ENCODE measurements at regions not wholly inside any gene's neighbourhood (a gene's known extent, or its start where the extent isn't known, plus 50 kb on each side); places are given as distances from the start of the nearest gene placed in this dataset.
A peak's percentile ranks its signal among the peaks of the same experiment; 100 is the strongest.

- Histone ChIP-seq H2BK15ac (ENCODE audit: low read depth, low read length) (no peak overlapping the region), H3T11ph (ENCODE audit: low read length) (no peak overlapping the region), H3K27ac (ENCODE audit: insufficient read length, low read depth, low read length) (no peak overlapping the region), H3K27me3 (ENCODE audit: insufficient read depth, low read length) (no peaks in the 10 kb centered on the region), H3K9me3 (ENCODE audit: control insufficient read depth, low read depth, low read length) (no peaks in the 10 kb centered on the region), H2BK12ac (ENCODE audit: insufficient read length, low read depth, low read length) (no peak overlapping the region), H3K4me1 (ENCODE audit: insufficient read depth, low read length) (no peaks in the 10 kb centered on the region), H3K18ac (ENCODE audit: insufficient read length, low read depth, low read length) (no peak overlapping the region), H2BK120ac (ENCODE audit: low read depth, low read length, poor library complexity, severe bottlenecking) (no peak overlapping the region), H3K23me2 (ENCODE audit: insufficient read length, low read depth, low read length, poor library complexity, severe bottlenecking) (no peaks in the 10 kb centered on the region), H3K14ac (ENCODE audit: insufficient read depth, low read length) (no peak overlapping the region), H3K79me1 (ENCODE audit: insufficient read depth, low read depth, low read length, poor library complexity, severe bottlenecking) (no peaks in the 10 kb centered on the region), H3K4me2 (ENCODE audit: insufficient read depth, insufficient read length, low read length) (no peak overlapping the region), H3K56ac (ENCODE audit: insufficient read length, low read depth, low read length) (no peak overlapping the region), H2AK5ac (ENCODE audit: insufficient read length, low read length) (no peak overlapping the region), H4K8ac (replicated peaks; ENCODE audit: insufficient read length, low read depth, low read length) (no peak overlapping the region), H4K20me1 (ENCODE audit: control insufficient read depth, insufficient read depth, insufficient read length) (no peaks in the 10 kb centered on the region), H2BK20ac (ENCODE audit: low read depth, low read length, poor library complexity, severe bottlenecking) (no peak overlapping the region), H3K9ac (ENCODE audit: extremely low read depth, insufficient read length, low read length) (no peak overlapping the region), H4K5ac (ENCODE audit: insufficient read length, low read depth, low read length) (no peak overlapping the region), H3K23ac (ENCODE audit: insufficient read length, low read depth, low read length) (no peak overlapping the region), H3K79me2 (ENCODE audit: insufficient read depth, low read length) (no peaks in the 10 kb centered on the region), H3K4ac (ENCODE audit: low read depth, low read length) (no peak overlapping the region), H2BK5ac (ENCODE audit: insufficient read length, low read length) (no peak overlapping the region), H4K91ac (ENCODE audit: insufficient read length, low read depth, low read length) (no peak overlapping the region), H2AFZ (ENCODE audit: low read length) (no peak overlapping the region)
- H3K4me3 Mint-ChIP-seq: no peak overlapping the region
- H3K36me3 Mint-ChIP-seq (ENCODE audit: insufficient read depth in 1 of 3, low read depth in 3 of 3): peaks cover 0 to 19% (median 6%) of the 10 kb centered on the region in 3 experiments; a peak in 4 of 7 replicates
- TF ChIP-seq, protein P1, sequence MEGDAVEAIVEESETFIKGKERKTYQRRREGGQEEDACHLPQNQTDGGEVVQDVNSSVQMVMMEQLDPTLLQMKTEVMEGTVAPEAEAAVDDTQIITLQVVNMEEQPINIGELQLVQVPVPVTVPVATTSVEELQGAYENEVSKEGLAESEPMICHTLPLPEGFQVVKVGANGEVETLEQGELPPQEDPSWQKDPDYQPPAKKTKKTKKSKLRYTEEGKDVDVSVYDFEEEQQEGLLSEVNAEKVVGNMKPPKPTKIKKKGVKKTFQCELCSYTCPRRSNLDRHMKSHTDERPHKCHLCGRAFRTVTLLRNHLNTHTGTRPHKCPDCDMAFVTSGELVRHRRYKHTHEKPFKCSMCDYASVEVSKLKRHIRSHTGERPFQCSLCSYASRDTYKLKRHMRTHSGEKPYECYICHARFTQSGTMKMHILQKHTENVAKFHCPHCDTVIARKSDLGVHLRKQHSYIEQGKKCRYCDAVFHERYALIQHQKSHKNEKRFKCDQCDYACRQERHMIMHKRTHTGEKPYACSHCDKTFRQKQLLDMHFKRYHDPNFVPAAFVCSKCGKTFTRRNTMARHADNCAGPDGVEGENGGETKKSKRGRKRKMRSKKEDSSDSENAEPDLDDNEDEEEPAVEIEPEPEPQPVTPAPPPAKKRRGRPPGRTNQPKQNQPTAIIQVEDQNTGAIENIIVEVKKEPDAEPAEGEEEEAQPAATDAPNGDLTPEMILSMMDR (conservative IDR thresholded peaks at IDR 0.05): no peak
- H3K9me3 Mint-ChIP-seq: peaks cover 7 to 17% of the 10 kb centered on the region in 2 experiments
- H3K4me1 Mint-ChIP-seq: peaks cover 5 to 15% of the 10 kb centered on the region in 2 experiments
- peak overlapping the region in 1 of 3 experiments; percentile 80; a peak in 1 of 7 replicates for H3K27ac Mint-ChIP-seq
- no peaks in the 10 kb centered on the region for H3K27me3 Mint-ChIP-seq (ENCODE audit: low read depth)
- no peak for DNase-seq
Observed at GRCh38 chr5:60535198-60535597, 164.8 kb downstream of the DEPDC1B start.

All from H9 (cell line).